ENCODE measurements at regions not wholly inside any gene's neighbourhood (a gene's known extent, or its start where the extent isn't known, plus 50 kb on each side); places are given as distances from the start of the nearest gene placed in this dataset.

- TF ChIP-seq CTCF (CRISPR knock-in tag; IDR thresholded peaks at IDR 0.05) (no peak), RAD21 (CRISPR knock-in tag; IDR thresholded peaks at IDR 0.05) (no peak), HMG20B (CRISPR knock-in tag; conservative IDR thresholded peaks at IDR 0.05) (no peak), SMAD3 (CRISPR knock-in tag; IDR thresholded peaks at IDR 0.05) (no peak), ZNF639 (CRISPR knock-in tag; conservative IDR thresholded peaks at IDR 0.05) (no peak), E2F5 (CRISPR knock-in tag; conservative IDR thresholded peaks at IDR 0.05) (no peak), NFE2L2 (IDR thresholded peaks at IDR 0.05; ENCODE audit: low read length) (no peak), ZNF839 (CRISPR knock-in tag; IDR thresholded peaks at IDR 0.05; ENCODE audit: borderline replicate concordance) (no peak), U2AF2 (IDR thresholded peaks at IDR 0.05; ENCODE audit: low read depth, low read length) (no peak), ATF3 (CRISPR knock-in tag; IDR thresholded peaks at IDR 0.05) (no peak), ZBTB8A (CRISPR knock-in tag; IDR thresholded peaks at IDR 0.05; ENCODE audit: borderline replicate concordance, low read depth) (no peak)
These were observed 111.7 kb downstream of the SUDS3 start for GRCh38 chr12:118488034-118488433.
